Activated B cell treated with CpG ODN at 0.5 μM for 24 hours (primary cell): ENCODE measurements at regions not wholly inside any gene's neighbourhood (a gene's known extent, or its start where the extent isn't known, plus 50 kb on each side); places are given as distances from the start of the nearest gene placed in this dataset.

ENCODE experiments used
- ATAC-seq: fragments of 200-7000 bp; cut with Tn5 transposase; one replicate; pipeline ENCODE4 v1.10.0; 2021; ENCODE audit warnings: low read depth, mild to moderate bottlenecking, moderate library complexity
- CTCF ChIA-PET: fragments of 350-600 bp; sonication (Branson Sonifier 250); formaldehyde crosslinking; loops from one replicate; lab custom pipeline; 2021; ENCODE audit warnings: antibody characterized with exemption; lab: Charles Lee
- POLR2A ChIA-PET: fragments of 350-600 bp; sonication (Branson Sonifier 250); formaldehyde crosslinking; loops from one replicate; lab custom pipeline; 2021; ENCODE audit warnings: antibody characterized with exemption; lab: Charles Lee
- DNase-seq: peaks from one replicate; pipeline ENCODE4 v3.0.0; 2022
- H3K27ac Mint-ChIP-seq: one replicate; pipeline ENCODE4 v1.8.0; 2020; ENCODE audit warnings: mixed read lengths
- H3K27me3 Mint-ChIP-seq: one replicate; pipeline ENCODE4 v1.8.0; 2021; ENCODE audit warnings: mixed read lengths
- H3K36me3 Mint-ChIP-seq: one replicate; pipeline ENCODE4 v1.8.0; 2021; ENCODE audit warnings: low read depth, mixed read lengths
- H3K4me1 Mint-ChIP-seq: one replicate; pipeline ENCODE4 v1.8.0; 2021; ENCODE audit warnings: mixed read lengths
- H3K4me3 Mint-ChIP-seq: one replicate; pipeline ENCODE4 v1.8.0; 2020; ENCODE audit warnings: mild to moderate bottlenecking, mixed read lengths
- H3K9me3 Mint-ChIP-seq: one replicate; pipeline ENCODE4 v1.8.0; 2020; ENCODE audit warnings: mixed read lengths
- intact Hi-C: fragments of 100-400 bp; cut with micrococcal nuclease; formaldehyde crosslinking; loops from one replicate; pipeline ENCODE4 v1.15.1; 2024
- TF ChIP-seq, protein P1 (sequence below): fragments of 200-600 bp; IDR thresholded peaks from one replicate; pipeline ENCODE4 v1.8.0; 2022; ENCODE audit warnings: antibody characterized with exemption, mild to moderate bottlenecking

DNA sequence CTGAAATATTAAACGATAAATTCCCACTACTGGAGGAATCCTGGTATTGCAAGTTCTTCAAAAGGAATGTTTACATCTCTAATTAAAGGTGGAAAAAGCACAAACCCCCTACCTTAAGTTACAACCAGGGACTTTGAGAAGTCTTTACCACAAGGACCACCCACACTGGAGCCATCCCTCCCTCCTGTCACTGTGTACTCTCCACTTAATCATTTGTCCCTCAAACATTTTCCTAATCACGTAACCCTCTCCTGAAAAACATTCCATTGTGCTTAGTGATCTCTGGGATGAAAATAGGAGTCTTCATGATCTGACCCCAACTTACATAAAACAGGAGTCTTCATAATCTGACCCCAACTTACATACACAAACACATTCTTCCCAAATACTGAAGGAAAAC lies 85.7 kb downstream of the SUCLG1 start:
- peaks cover 2% of the 10 kb centered on the region for H3K9me3 Mint-ChIP-seq
- H3K4me3 Mint-ChIP-seq = no peak overlapping the region
- H3K4me1 Mint-ChIP-seq = no peaks in the 10 kb centered on the region
- ATAC-seq = no peak
- no peak overlapping the region for H3K27ac Mint-ChIP-seq
- POLR2A ChIA-PET = no interaction called here
- CTCF ChIA-PET = no interaction called here
- TF ChIP-seq, protein P1, sequence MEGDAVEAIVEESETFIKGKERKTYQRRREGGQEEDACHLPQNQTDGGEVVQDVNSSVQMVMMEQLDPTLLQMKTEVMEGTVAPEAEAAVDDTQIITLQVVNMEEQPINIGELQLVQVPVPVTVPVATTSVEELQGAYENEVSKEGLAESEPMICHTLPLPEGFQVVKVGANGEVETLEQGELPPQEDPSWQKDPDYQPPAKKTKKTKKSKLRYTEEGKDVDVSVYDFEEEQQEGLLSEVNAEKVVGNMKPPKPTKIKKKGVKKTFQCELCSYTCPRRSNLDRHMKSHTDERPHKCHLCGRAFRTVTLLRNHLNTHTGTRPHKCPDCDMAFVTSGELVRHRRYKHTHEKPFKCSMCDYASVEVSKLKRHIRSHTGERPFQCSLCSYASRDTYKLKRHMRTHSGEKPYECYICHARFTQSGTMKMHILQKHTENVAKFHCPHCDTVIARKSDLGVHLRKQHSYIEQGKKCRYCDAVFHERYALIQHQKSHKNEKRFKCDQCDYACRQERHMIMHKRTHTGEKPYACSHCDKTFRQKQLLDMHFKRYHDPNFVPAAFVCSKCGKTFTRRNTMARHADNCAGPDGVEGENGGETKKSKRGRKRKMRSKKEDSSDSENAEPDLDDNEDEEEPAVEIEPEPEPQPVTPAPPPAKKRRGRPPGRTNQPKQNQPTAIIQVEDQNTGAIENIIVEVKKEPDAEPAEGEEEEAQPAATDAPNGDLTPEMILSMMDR = no peak
- no peak for DNase-seq
- H3K36me3 Mint-ChIP-seq = no peaks in the 10 kb centered on the region
- H3K27me3 Mint-ChIP-seq = peaks cover 4% of the 10 kb centered on the region
- intact Hi-C loops = no loop called here

DNA sequence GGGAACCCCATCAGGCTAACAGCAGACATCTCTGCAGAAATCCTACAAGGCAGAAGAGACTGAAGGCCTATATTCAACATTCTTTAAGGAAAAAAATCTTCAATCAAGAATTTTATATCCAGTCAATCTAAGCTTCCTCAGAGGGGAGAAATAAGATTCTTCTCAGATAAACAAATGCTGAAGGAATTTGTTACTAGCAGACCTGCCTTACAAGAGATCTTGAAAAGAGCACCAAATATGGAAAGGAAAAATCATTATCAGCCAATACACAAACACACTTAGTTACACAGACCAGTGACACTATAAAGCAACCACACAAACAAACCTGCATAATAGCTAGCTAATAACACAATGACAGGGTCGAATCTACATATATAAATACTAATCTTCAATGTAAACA lies 96.5 kb downstream of the SUCLG1 start:
- H3K4me1 Mint-ChIP-seq = no peaks in the 10 kb centered on the region
- intact Hi-C loops = no loop called here
- TF ChIP-seq, protein P1 = no peak
- H3K27me3 Mint-ChIP-seq = no peaks in the 10 kb centered on the region
- no peak overlapping the region for H3K4me3 Mint-ChIP-seq
- no peak overlapping the region for H3K27ac Mint-ChIP-seq
- H3K36me3 Mint-ChIP-seq = no peaks in the 10 kb centered on the region
- DNase-seq (no peak), ATAC-seq (no peak)
- peaks cover 12% of the 10 kb centered on the region for H3K9me3 Mint-ChIP-seq
- CTCF ChIA-PET = no interaction called here
- POLR2A ChIA-PET = no interaction called here

DNA sequence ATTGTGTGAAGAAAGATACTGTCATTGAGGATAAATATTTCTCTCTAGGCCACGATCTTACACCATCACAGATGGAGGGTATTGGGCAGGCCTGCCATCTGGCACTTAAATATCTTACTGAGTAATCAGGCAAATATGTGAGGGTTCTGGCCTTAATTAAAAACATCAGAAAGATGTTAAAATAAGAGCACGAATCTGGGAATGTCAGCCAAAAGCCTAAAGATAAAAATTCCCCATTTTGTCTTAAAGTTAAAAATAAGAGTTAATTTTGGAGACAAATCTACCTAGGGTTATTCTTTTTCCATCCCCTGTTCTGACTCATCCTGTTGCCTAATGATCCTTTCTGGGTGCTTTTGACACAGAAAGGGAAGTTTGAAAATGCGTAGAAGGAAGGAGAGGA lies 121.0 kb downstream of the SUCLG1 start:
- Mint-ChIP-seq H3K4me3 (no peak overlapping the region), H3K27me3 (no peaks in the 10 kb centered on the region), H3K36me3 (no peaks in the 10 kb centered on the region), H3K27ac (no peak overlapping the region), H3K9me3 (peaks cover 11% of the 10 kb centered on the region), H3K4me1 (no peaks in the 10 kb centered on the region)
- intact Hi-C loops = no loop called here
- no peak for DNase-seq
- TF ChIP-seq, protein P1 = no peak
- no peak for ATAC-seq
- POLR2A ChIA-PET = no interaction called here
- CTCF ChIA-PET = no interaction called here

DNA sequence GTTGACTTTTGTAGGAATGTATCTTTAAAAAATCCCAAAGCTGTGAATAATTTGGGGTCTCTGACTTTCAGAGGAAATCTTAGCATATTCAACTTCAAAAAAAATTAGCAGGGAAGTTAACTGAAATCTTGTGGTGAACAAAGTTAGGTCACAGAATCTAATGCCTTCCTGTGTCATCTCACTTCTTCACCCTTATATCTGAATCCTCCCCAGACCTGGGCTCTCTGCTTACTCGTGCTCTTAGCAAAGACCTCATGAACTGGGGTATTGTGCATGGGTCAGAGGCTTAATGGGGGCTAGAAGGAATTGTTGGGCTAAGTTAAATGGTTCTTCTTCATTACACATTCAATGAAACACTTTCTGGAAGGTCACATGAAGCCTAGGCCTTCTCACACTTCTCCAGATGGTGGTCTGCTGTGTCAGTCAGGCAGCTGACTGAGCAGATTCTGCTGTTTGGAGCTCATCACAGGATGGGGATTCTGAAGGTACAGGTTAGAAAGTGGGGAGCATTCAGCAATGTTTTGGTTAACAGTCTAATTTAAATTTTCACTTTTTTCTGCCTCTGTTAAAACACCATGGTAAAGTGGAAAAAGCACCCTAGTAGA lies 131.3 kb downstream of the SUCLG1 start:
- CTCF ChIA-PET = no interaction called here
- DNase-seq = no peak

DNA sequence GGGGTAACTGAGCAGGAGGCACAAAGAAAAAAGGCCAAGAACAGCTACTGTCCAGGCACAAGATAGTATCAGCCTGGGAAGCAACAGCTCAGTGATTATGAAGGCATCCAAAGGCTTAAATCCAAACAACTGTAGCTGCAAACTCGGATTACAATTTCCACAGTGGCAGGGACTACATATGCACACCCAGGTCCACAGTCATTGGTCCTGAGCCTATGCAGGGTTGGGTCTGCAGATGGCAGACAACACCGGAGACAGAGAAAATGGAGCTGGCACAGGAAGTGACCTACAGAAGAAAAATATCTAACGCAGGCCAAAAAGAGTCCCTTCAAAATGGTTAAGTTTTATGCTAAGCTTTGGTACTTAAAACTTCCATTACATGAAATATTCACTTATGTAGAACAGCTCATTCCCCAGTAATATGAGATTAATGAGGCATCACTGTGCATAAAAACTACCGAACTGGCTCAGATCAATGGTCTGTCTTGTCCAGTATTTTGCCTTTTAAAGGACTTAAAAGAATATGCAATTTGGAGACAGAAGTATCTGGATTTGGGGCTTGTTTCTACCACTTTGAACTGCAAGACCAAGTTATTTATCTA lies 132.1 kb downstream of the SUCLG1 start:
- no peak overlapping the region for H3K4me3 Mint-ChIP-seq
- H3K36me3 Mint-ChIP-seq = no peaks in the 10 kb centered on the region
- ChIA-PET POLR2A (no interaction called here), CTCF (no interaction called here)
- DNase-seq (no peak), ATAC-seq (no peak)
- intact Hi-C loops = no loop called here
- no peaks in the 10 kb centered on the region for H3K4me1 Mint-ChIP-seq
- H3K27ac Mint-ChIP-seq = no peak overlapping the region
- H3K9me3 Mint-ChIP-seq = no peaks in the 10 kb centered on the region
- peaks cover 8% of the 10 kb centered on the region for H3K27me3 Mint-ChIP-seq
- TF ChIP-seq, protein P1 = no peak

More for the DNA sequence above, 131.3 kb downstream of the SUCLG1 start:
- Mint-ChIP-seq H3K27me3 (peaks cover 8% of the 10 kb centered on the region), H3K4me3 (no peak overlapping the region), H3K36me3 (no peaks in the 10 kb centered on the region), H3K9me3 (no peaks in the 10 kb centered on the region), H3K27ac (no peak overlapping the region), H3K4me1 (no peaks in the 10 kb centered on the region)
- TF ChIP-seq, protein P1 = no peak
- POLR2A ChIA-PET = no interaction called here
- intact Hi-C loops = no loop called here
- ATAC-seq = no peak
